SIG-M5 treated with dmso at 0.1 percent for 504 hours (cell line): ENCODE measurements at regions not wholly inside any gene's neighbourhood (a gene's known extent, or its start where the extent isn't known, plus 50 kb on each side); places are given as distances from the start of the nearest gene placed in this dataset.

ENCODE experiments used
- DNase-seq: peaks from one replicate; lab custom pipeline; 2025; ENCODE audit not compliant: unreplicated experiment; lab: John Stamatoyannopoulos, UW

- DNase-seq: no peak
Observed at GRCh38 chr16:86450691-86451090, 59.6 kb upstream of the FOXF1 start.

GRCh38 chr16:86452451-86452850, 57.9 kb upstream of the FOXF1 start:
- no peak for DNase-seq

GRCh38 chr16:86455116-86455515, 55.2 kb upstream of the FOXF1 start:
- no peak for DNase-seq

GRCh38 chr16:86455640-86456039, 54.7 kb upstream of the FOXF1 start:
- DNase-seq: no peak

GRCh38 chr16:86457501-86458148, 52.7 kb upstream of the FOXF1 start:
- no peak for DNase-seq

GRCh38 chr16:86458149-86458777, 52.1 kb upstream of the FOXF1 start:
- no peak for DNase-seq

- no peak for DNase-seq
Observed at GRCh38 chr16:86459266-86459665, 51.1 kb upstream of the FOXF1 start.
